Inflammatory macrophage treated with lipopolysaccharide for 1 hour (primary cell): ENCODE measurements at regions not wholly inside any gene's neighbourhood (a gene's known extent, or its start where the extent isn't known, plus 50 kb on each side); places are given as distances from the start of the nearest gene placed in this dataset.
"Not testable (repeated sequence)": the region's sequence is repeated elsewhere in the genome, so short reads cannot be mapped to it uniquely, and the experiment has no call there.

ENCODE experiments used
- DNase-seq, 2 donors: peaks; one replicate each; pipeline ENCODE4 v3.0.0-alpha.2; 2020 to 2022

DNA sequence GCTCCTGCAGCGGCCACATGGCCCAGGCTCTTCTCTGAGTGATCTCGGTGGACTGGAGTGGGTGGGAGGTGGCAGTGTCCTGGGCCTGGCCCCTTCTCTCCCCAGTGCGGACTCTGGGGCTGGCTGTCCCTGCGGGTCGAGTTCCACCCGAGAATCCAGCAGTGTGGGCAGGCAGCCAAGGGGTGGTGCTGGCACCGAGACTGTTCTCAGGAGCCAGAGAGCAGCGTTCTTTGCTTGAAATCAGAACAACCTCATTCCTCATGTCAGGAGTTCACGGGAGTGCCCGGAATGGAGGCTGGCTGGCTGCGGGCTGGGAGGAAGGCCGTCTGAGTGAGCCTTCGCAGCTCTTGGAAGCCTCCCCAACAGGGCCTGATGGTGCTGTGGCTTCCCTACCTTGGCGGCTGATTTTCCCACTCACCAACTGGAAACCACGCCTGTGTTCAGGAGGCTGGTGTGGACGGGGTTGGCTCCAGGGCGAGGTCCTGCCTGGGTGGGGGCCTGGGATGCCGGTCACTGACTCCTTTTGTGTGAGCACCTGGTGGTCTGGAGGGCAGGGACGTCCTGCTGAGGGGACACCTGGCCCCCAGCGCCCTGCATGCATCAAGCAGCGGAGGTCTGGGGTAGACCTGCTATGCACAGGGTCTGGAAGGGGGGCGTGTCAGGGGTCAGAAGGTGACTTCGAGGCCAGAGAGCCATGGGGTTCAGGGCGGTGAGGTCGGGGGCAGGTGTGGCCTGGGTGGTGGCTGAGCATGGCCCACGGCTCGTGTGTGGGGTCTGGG, 137.6 kb downstream of the TMEM121 start:
- DNase-seq, result not testable (repeated sequence)

DNA sequence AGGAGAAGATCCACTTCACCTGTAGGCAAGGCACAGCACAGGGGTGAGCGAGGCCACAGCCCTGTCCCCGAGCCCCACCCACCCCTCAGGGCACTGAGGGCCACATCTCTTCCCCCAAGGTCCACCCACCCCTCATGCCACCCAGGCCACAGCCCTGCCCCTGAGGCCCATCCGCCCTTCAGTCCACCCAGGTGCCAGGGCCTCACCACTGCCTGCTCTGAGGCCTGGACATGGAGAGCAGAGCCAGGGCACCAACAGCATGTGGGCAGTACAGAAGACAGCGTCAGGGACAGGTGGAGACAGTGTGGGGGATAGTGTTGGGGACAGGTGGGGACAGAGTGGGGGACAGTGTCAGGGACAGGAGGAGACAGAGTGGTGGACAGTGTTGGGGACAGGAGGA, 138.3 kb downstream of the TMEM121 start:
- DNase-seq, result no peak

DNA sequence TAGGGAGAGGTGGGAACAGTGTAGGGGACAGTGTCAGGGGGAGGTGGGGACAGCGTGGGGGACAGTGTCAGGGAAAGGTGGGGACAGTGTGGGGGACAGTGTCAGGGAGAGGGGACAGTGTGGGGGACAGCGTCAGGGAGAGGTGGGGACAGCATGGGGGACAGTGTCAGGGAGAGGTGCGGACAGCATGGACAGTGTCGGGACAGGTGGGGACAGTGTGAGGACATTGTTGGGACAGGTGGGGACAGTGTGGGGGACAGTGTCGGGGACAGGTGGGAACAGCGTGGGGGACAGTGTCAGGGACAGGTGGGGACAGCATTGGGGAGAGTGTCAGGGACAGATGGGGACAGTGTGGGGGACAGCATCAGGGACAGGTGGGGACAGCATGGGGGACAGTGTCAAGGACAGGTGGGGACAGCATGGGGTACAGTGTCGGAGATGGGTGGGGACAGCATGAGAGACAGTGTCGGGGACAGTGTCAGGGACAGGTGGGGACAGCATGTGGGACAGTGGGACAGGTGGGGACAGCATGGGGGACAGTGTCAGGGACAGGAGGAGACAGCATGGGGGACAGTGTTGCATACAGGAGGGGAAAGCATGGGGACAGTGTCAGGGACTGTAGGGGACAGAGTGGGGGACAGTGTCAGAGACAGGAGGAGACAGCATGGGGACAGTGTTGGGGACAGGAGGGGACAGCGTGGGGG, 139.0 kb downstream of the TMEM121 start:
- no peak for DNase-seq

DNA sequence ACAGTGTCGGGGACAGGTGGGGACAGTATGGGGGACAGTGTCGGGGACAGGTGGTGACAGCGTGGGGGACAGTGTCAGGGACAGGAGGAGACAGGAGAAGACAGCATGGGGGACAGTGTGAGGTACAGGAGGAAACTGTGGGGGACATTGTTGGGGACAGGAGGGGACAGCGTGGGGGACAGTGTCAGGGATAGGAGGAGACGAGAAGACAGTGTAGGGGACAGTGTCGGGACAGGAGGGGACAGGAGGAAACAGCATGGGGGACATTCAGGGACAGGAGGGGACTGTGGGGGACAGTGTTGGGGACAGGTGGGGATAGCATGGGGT, 139.5 kb downstream of the TMEM121 start:
- no peak for DNase-seq

DNA sequence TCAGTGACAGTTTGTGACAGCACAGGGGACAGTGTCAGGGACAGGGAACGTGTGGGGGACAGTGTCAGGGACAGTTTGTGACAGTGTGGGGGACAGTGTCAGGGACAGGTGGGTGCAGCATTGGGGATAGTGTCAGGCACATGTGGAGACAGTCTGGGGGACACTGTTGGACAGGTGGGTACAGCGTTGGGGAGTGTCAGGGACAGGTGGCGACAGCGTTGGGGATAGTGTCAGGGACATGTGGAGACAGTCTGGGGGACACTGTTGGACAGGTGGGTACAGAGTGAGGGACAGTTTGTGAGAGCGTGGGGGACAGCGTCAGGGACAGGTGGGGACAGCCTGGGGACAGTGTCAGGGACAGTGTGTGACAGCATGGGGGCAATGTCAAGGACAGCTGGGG, 140.0 kb downstream of the TMEM121 start:
- no peak for DNase-seq

DNA sequence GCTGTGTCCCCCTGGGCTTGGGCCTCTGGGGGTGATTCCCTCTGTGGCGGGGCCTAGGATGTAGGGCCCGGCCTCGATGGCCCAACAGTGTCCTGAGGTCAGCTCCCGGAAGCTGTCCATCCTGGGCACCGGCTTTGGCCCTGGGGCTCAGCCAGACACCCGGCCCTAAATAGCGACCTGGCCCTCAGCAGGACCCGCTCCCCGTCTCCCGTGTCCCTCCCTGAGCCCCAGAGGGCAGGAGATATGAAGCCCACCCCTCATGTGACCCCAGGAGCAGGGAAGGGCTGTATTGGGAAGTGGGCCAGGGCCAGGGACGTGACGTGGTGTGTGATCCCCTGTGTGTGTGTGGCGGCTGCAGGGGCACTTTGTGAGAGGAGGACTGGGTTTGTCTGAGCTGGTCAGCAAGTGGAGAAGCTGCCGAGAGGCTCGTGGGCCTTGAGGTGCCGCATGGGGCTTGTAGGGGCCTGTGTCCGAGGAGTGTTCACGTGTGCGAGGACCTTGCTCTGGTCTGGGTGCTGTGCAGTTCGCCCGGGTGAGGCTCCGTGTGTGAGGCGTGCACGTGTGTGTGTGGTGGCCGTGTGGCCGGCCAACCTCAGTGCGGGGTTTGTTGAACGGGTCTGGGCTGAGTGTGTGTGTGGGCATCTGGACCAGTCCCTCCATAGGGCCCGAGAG, 140.7 kb downstream of the TMEM121 start:
- not testable (repeated sequence) for DNase-seq

DNA sequence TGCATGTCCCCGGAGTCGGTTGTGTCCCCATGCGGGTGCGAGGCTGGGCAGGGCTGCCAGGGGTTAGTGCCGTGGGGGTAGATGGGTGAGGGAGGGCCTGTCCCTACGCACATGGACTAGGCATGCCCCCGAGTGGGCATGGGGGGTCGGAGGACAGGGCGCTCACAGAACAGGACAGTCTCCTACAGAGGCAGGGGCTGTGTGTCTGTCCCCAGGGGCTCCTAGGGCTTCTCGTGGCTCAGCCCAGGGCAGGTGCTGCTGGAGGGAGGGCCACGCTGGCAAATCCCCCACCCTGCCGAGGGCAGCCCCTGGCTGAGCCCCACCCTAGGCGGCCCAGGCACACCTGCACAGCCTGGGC, 141.3 kb downstream of the TMEM121 start:
- not testable (repeated sequence) for DNase-seq

DNA sequence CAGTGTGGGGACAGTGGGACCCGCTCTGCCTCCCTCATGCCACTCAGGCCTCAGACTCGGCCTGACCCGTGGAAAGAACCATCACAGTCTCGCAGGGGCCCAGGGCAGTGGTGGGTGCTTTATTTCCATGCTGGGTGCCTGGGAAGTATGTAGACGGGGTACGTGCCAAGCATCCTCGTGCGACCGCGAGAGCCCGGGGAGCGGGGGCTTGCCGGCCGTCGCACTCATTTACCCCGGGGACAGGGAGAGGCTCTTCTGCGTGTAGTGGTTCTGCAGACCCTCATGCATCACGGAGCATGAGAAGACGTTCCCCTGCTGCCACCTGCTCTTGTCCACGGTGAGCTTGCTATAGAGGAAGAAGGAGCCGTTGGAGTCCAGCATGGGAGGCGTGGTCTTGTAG, 141.6 kb downstream of the TMEM121 start:
- not testable (repeated sequence) for DNase-seq

DNA sequence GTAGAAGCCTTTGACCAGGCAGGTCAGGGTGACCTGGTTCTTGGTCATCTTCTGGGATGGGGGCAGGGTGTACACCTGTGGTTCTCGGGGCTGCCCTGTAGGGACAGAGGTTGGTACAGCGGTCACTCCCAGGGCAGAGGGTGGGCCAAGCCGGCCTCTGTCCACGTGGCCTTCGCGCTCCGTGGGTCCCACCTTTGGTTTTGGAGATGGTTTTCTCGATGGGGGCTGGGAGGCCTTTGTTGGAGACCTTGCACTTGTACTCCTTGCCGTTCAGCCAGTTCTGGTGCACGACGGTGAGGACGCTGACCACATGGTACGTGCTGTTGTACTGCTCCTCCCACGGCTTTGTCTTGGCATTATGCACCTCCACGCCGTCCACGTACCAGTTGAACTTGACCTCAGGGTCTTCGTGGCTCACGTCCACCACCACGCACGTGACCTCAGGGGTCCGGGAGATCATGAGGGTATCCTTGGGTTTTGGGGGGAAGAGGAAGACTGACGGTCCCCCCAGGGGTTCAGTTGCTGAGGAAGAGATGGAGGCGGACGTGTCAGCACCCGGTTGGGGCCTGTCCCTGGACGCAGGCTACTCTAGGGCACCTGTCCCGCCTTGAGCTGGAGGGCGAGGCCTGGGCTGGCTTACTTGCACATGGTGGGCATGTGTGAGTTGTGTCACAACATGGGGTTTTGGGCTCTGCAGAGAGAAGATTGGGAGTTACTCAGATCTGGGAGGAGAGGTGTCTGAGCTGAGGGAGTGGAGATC, 142.3 kb downstream of the TMEM121 start:
- not testable (repeated sequence) for DNase-seq

DNA sequence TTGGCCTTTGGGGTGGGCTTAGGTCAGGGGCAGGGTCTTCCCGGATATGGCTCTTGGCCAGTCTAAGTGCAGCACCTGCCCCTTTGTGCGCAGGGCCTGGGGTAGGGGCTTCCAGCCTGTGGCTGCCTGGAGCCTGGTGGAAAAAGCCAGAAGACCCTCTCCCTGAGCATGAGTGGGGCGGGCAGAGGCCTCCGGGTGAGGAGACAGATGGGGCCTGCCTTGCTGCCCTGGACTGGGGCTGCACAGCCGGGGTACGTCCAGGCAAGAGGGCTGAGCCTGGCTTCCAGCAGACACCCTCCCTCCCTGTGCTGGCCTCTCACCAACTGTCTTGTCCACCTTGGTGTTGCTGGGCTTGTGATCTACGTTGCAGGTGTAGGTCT, 142.8 kb downstream of the TMEM121 start:
- not testable (repeated sequence) for DNase-seq

DNA sequence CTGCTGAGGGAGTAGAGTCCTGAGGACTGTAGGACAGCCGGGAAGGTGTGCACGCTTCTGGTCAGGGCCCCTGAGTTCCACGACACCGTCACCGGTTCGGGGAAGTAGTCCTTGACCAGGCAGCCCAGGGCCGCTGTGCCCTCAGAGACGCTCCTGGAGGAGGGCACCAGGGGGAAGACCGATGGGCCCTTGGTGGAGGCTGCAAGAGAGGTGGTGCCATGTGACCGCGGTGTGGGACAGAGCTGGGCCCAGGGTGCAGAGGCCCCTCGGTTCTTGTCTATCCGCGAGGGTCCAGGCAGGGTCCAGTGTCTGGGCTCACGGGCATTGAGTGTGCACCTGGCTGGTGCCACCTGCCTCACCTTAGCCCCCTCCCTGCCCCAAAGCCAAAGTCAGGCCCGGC, 143.3 kb downstream of the TMEM121 start:
- DNase-seq, result not testable (repeated sequence)

DNA sequence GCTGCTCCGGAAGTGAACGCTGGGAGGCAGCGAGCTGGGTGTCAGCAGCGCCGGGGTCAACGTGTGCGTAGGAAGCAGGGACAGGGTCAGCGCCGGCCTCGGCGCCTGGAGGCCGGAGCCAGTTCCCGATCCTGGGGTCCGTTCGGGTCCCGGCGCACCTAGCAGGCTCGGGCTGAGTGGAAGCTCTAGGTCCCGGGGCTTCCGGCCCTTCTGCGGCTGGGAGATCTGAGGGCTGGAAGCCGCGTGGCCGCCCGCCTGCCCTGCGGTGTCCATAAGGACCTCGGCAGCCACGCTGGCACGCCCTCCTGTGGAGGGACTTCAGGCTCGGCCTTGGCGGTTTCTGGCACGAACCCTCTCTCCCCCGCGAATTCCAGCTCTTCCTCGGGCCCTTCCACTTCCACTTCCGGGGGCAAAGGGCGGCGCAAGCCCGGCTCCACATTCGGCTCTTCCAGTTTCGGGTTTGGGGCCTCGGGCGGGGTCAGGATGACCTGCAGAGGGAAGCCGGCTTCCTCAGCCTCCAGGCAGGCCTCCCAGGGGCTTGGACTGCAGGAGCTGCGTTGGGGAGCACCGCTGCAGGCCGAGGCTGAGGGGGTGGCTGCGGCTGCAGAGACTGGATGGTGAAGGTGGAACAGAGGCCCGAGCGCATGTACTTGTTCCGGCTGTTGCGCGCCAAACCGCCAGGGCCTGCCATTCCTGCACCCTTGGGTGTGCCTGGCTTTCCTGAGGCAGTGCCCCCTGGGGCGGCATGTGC, 146.2 kb downstream of the TMEM121 start:
- DNase-seq, result not testable (repeated sequence)

DNA sequence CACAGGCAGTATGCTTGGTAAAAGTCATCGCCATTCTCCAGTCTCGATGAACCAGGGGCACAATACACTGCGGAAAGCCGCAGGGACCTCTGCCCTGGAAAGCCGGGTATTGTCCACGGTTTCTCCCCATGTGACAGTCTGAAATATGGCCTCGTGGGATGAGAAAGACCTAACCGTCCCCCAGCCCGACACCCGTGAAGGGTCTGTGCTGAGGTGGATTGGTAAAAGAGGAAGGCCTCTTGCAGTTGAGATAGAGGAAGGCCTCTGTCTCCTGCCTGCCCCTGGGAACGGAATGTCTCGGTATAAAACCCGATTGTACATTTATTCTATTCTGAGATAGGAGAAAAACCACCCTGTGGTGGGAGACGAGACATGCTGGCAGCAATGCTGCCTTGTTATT, 149.1 kb downstream of the TMEM121 start:
- not testable (repeated sequence) for DNase-seq

DNA sequence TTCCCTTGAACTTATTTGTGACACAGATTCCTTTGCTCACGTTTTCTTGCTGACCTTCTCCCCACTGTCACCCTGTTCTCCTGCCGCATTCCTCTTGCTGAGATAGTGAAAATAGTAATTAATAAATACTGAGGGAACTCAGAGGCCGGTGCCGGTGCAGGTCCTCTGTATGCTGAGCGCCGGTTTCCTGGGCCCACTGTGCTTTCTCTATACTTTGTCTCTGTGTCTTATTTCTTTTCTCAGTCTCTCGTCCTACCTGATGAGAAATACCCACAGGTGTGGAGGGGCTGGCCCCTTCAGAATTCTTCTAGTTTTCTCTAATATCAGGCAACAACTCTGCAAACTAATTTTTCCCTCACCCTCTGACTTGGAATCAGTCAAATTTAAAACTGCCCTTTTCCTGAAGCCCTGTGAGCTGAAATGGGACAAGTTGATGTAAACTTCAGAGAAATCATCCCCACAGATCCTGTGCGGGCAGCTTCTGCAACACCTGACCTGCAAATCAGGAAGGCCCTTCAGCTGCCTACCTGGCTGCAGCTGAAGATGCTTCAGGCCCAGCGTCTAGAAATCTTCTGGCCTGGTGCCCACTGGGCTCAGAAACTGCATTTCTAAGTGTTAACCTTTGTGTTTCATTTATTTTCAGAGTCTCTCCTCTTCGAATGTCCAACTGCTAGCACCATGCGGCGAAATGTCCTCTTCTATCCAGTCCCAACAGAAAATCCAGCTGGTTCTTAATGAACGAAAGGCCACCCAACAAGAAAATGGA, 149.7 kb downstream of the TMEM121 start:
- DNase-seq, result not testable (repeated sequence)

DNA sequence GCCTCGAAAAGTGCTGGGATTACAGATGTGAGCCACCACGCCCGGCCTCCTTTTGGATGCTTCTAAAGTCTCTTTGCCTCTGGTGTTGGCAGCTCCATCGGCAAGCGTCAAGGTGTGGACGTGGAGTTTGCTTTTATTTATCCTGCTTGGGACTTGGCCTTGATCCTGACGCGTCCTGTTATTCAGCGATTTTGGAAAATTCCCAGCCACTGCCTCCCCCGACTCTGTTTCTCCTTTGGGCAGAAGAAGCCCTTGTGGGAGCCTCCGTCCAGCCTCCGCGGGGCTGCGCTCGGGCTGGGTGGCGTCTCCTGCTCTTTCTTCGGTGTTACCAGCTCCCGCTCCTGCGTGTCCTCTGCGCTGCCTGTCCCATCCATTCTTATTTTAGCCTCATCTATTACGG, 151.7 kb downstream of the TMEM121 start:
- not testable (repeated sequence) for DNase-seq

DNA sequence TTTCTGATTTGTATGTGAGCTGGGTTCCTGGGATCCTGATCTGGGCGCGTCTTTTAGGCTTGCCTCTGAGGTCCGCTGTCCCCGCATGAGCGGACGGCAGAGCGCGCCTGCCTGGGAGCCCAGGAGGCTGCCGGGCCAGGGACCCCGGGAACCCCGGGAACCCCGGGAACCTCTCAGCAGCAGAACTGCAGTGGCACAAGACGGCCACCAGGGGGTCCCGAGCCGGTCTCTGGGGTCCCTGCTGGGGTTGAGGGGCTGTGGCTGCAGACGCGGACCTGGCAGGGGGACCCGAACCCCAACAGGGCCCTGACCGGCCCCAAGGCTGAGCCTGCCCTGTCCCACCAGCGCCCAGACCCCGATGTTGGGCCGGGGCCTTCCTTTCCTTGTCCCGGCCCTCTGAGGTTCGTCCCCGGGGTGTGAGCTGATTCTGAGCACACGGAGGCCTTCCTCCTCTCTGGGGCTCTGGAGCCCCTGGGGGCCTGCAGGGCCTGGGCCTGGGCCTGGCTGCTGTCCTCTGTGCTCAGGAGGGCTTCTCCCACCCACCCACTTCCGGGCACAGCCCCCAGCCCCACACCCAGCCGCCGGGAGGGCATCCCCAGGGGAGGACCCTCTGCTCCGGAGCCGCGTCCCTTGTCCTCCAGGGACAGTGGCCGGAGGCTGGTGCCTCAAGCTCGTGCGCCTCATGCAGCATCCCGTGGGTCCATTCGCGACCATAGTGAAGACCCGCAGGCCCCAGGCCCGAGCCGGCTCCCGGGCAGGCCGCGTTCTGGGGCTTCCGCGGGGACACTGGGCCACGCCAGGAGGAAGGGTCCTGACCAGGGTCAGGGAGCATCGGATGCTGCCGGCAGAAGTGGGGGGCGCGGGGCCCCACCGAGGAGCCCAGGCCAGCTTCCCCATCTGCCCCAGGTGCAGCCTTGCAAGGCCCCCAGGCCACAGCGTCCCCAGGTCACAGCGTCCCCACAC, 152.9 kb downstream of the TMEM121 start:
- DNase-seq, result not testable (repeated sequence)

DNA sequence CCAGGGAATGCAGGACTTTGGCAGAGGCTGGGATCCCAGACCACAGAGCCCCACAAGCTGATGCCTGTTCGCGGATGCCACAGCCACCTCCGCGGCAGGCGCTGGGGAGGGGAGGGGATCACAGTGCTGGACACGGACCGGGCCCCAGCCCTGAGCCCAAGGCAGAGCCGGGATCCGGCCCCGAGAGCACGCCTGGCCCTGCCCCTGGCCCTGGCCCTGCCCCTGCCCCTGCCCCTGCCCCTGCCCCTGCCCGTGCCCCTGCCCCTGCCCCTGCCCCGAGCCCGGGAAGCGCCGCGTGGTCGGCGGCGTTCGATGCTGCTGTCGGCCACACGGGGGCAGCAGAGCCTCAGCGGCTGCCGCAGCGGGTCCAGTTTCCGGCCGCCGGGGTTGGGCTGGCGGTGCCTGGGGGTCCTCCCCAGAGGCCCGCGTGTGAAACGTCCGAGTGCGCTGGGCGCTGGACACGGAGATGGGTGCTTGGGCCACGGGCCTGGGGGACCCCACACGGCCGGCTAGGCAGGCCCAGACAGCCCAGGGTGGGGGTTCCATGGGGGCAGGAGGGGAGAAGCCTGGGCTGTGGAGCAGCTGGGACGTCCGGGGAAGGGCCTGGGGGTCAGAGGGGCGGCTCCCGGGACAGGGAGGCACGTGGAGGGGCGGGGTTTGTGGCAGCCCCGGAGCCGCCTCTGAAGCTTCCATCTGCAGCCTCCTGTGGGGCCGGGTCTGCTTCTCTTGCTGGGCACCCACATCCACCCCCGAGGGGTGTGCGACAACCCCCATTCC, 153.8 kb downstream of the TMEM121 start:
- DNase-seq, result not testable (repeated sequence)

DNA sequence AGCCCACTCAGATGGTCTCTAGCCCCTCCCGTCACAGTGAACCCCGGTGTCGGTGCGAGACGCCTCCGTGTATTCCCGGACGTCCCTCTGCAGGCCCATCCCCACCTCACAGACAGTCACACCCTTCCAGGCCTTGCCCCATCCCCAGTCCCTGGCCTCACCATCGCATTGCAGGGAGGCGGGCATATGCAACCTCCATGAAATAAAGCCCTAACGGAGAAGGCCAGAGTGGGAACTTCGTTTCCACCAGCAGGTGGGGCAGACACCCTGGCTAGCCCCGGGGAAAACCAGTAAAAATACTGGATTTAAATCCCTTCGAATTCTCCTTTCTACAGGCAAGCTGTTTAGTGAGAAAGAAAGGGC, 154.3 kb downstream of the TMEM121 start:
- DNase-seq, result not testable (repeated sequence)

DNA sequence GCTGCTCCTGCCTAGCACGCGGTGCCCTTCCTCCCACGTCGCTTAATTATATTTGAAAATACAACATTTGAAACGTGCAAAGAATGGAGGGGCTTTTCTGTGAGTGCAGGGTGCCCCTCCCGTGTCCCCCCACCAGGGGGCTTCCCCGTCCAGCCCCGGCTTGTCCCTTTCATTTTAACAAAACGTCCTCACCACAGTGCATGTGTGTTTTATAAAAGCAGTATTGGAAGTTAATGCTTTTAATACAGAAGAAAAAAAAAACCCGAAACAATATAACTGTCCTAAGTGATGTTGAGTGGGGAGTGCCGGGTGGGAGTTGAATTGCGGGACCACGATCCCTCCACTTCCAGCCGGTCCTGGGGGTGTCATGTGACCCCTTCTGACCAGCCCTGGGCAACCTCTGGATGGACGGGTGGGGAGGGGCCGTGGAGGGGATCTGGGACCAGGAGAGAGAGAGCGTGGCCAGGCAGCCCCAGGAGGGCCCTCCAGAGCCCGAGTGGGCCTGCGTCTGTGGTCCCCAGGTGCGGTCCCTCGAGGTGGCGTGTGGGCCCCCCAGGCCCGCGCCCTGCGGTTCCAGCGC, 155.3 kb downstream of the TMEM121 start:
- not testable (repeated sequence) for DNase-seq
